Uterus (tissue), 3 donors: ENCODE measurements at regions not wholly inside any gene's neighbourhood (a gene's known extent, or its start where the extent isn't known, plus 50 kb on each side); places are given as distances from the start of the nearest gene placed in this dataset.

ENCODE experiments used
- DNase-seq, 2 donors: peaks; one replicate each; pipeline ENCODE4 v3.0.0-alpha.2; 2019 to 2020
- H3K27ac ChIP-seq, 2 donors: fragments of 200-600 bp; sonication (generic); 1 replicate in 1 of 2; 2 replicates in 1 of 2; pipeline ENCODE4 v1.5.1; 2016 to 2018
- H3K27me3 ChIP-seq, 2 donors: fragments of 200-600 bp; sonication (generic); one replicate each; pipeline ENCODE4 v1.5.1; 2018 to 2019; ENCODE audit warnings: control low read depth in 1 of 2
- H3K36me3 ChIP-seq, 2 donors: fragments of 200-600 bp; sonication (generic); one replicate each; pipeline ENCODE4 v1.5.1; 2019; ENCODE audit warnings: control low read depth in 1 of 2
- H3K4me1 ChIP-seq, 2 donors: fragments of 200-600 bp; sonication (generic); one replicate each; pipeline ENCODE4 v1.5.1; 2018 to 2019; ENCODE audit warnings: control low read depth in 1 of 2
- H3K4me3 ChIP-seq, 2 donors: fragments of 200-600 bp; sonication (generic); 1 replicate in 1 of 2; 2 replicates in 1 of 2; pipeline ENCODE4 v1.5.1; 2018 to 2019; ENCODE audit warnings: mild to moderate bottlenecking in 1 of 2
- H3K9me3 ChIP-seq, 2 donors: fragments of 200-600 bp; sonication (generic); one replicate each; pipeline ENCODE4 v1.5.1; 2019; ENCODE audit warnings: control low read depth in 1 of 2
- CTCF ChIP-seq, 4 experiments: fragments of 200-600 bp in 2 of 4; fragments of 450-650 bp in 2 of 4; sonication (generic) in 2 of 4; IDR thresholded peaks; one replicate each; pipeline ENCODE4 v1.5.1; 2016 to 2019; ENCODE audit warnings: antibody characterized with exemption in 4 of 4, mild to moderate bottlenecking in 2 of 4, moderate library complexity in 1 of 4
- POLR2A ChIP-seq, 2 donors: fragments of 450-650 bp; IDR thresholded peaks; one replicate each; pipeline ENCODE4 v1.6.1; 2016; ENCODE audit warnings: antibody characterized with exemption in 2 of 2, mild to moderate bottlenecking in 1 of 2, moderate library complexity in 1 of 2
- intact Hi-C: fragments of 100-400 bp; cut with DNase I; formaldehyde crosslinking; loops from one replicate; pipeline ENCODE4 v1.15.1; 2023; ENCODE audit warnings: low total_unique reads
- donor health status: DM: yes; HTN: yes; CAD: no.

GRCh38 chr12:90311561-90311960 is 602.9 kb upstream of the ATP2B1 start:
- Histone ChIP-seq H3K4me3 (no peak overlapping the region), H3K27ac (no peak overlapping the region), H3K9me3 (no peaks in the 10 kb centered on the region), H3K36me3 (no peaks in the 10 kb centered on the region), H3K27me3 (no peaks in the 10 kb centered on the region), H3K4me1 (no peaks in the 10 kb centered on the region)
- TF ChIP-seq CTCF (IDR thresholded peaks at IDR 0.05) (no peak), POLR2A (IDR thresholded peaks at IDR 0.05) (no peak)
- intact Hi-C loops, result no loop called here
- DNase-seq, result no peak

- Histone ChIP-seq H3K9me3 (no peaks in the 10 kb centered on the region), H3K4me1 (no peaks in the 10 kb centered on the region), H3K4me3 (no peak overlapping the region), H3K27me3 (no peaks in the 10 kb centered on the region), H3K36me3 (no peaks in the 10 kb centered on the region), H3K27ac (no peak overlapping the region)
- DNase-seq, result no peak
- TF ChIP-seq POLR2A (IDR thresholded peaks at IDR 0.05), result no peak
- TF ChIP-seq CTCF (IDR thresholded peaks at IDR 0.05), result no peak
- intact Hi-C loops, result no loop called here
Measured at GRCh38 chr12:90305379-90305778, 596.7 kb upstream of the ATP2B1 start.

GRCh38 chr12:90304231-90304630 is 595.6 kb upstream of the ATP2B1 start:
- H3K9me3 ChIP-seq, result no peaks in the 10 kb centered on the region
- intact Hi-C loops, result no loop called here
- H3K27me3 ChIP-seq, result no peaks in the 10 kb centered on the region
- no peak overlapping the region for H3K27ac ChIP-seq
- TF ChIP-seq CTCF (IDR thresholded peaks at IDR 0.05) (no peak), POLR2A (IDR thresholded peaks at IDR 0.05) (no peak)
- DNase-seq, result no peak
- H3K36me3 ChIP-seq, result no peaks in the 10 kb centered on the region
- H3K4me3 ChIP-seq, result no peak overlapping the region
- no peaks in the 10 kb centered on the region for H3K4me1 ChIP-seq

DNA sequence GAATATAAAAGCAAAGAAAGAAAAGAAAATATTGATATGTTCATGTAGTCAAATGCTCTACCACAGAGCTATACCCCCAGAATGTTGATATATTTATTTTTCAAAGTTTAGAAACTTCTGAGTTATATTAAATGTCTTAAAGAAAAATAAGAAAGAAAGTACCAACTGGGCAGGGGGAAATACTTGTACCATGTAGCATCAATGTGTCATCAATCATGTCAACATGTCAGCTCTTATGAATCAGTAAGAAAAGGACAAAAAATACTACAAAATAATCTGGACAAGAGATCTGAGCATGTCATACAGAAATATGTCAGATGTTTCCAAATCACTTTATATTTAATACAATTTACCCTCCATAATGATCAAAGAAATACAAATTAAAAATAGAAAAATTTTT is 595.1 kb upstream of the ATP2B1 start:
- intact Hi-C loops, result no loop called here
- DNase-seq, result no peak
- no peak for TF ChIP-seq CTCF (IDR thresholded peaks at IDR 0.05)
- TF ChIP-seq POLR2A (IDR thresholded peaks at IDR 0.05), result no peak
- H3K4me1 ChIP-seq, result no peaks in the 10 kb centered on the region
- no peak overlapping the region for H3K4me3 ChIP-seq
- no peaks in the 10 kb centered on the region for H3K9me3 ChIP-seq
- H3K27ac ChIP-seq, result no peak overlapping the region
- H3K36me3 ChIP-seq, result no peaks in the 10 kb centered on the region
- H3K27me3 ChIP-seq, result no peaks in the 10 kb centered on the region

- TF ChIP-seq POLR2A (IDR thresholded peaks at IDR 0.05) (no peak), CTCF (IDR thresholded peaks at IDR 0.05) (no peak)
- Histone ChIP-seq H3K27ac (no peak overlapping the region), H3K4me1 (no peaks in the 10 kb centered on the region), H3K36me3 (no peaks in the 10 kb centered on the region), H3K9me3 (no peaks in the 10 kb centered on the region), H3K27me3 (no peaks in the 10 kb centered on the region), H3K4me3 (no peak overlapping the region)
- intact Hi-C loops, result no loop called here
- no peak for DNase-seq
Measured at GRCh38 chr12:90301561-90302133, 593.0 kb upstream of the ATP2B1 start.
